ENCODE measurements at regions not wholly inside any gene's neighbourhood (a gene's known extent, or its start where the extent isn't known, plus 50 kb on each side); places are given as distances from the start of the nearest gene placed in this dataset.

DNA sequence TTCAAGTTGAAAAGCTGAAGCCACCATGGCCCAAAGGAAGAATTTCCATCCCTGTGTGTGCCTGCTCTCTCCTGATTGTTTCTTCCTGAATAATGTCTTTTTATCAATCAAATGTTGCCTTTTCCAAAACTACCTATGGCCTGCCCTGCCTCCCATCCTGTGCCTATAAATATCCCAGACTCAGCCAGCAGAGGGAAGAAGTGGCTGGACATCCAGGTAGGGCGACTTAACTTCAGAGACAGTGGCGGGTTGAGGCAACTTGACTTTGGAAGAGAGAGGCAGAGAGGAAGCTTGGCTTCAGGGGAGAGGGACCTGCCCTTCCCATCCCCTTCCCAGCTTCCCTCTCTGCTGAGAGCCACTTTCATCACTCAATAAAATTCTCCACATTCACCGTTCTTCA is 133.0 kb downstream of the LCA5 start:
- Histone ChIP-seq H3K9me2 (replicated peaks; ENCODE audit: low read depth, low read length) (no peaks in the 10 kb centered on the region), H3K36me3 (ENCODE audit: insufficient read depth, low read length) (no peaks in the 10 kb centered on the region), H3K9me3 (ENCODE audit: insufficient read depth, low read depth, low read length) (no peaks in the 10 kb centered on the region), H3K27me3 (ENCODE audit: insufficient read depth, low read length, poor library complexity, severe bottlenecking) (no peaks in the 10 kb centered on the region), H3K79me2 (ENCODE audit: insufficient read depth, low read length) (no peaks in the 10 kb centered on the region), H3F3A (ENCODE audit: low read depth) (no peaks in the 10 kb centered on the region), H4K20me1 (ENCODE audit: insufficient read depth, low read length, poor library complexity, severe bottlenecking) (no peaks in the 10 kb centered on the region), H3K4me2 (ENCODE audit: low read depth, low read length, poor library complexity, severe bottlenecking) (no peak overlapping the region), H3K4me3 (ENCODE audit: low read length, poor library complexity, severe bottlenecking) (no peak overlapping the region), H3K9ac (ENCODE audit: low read depth, low read length, poor library complexity, severe bottlenecking) (no peak overlapping the region), H2AFZ (ENCODE audit: low read length) (no peak overlapping the region), H3K4me1 (ENCODE audit: insufficient read depth, low read length, poor library complexity, severe bottlenecking) (no peaks in the 10 kb centered on the region)
- TF ChIP-seq, protein P1, sequence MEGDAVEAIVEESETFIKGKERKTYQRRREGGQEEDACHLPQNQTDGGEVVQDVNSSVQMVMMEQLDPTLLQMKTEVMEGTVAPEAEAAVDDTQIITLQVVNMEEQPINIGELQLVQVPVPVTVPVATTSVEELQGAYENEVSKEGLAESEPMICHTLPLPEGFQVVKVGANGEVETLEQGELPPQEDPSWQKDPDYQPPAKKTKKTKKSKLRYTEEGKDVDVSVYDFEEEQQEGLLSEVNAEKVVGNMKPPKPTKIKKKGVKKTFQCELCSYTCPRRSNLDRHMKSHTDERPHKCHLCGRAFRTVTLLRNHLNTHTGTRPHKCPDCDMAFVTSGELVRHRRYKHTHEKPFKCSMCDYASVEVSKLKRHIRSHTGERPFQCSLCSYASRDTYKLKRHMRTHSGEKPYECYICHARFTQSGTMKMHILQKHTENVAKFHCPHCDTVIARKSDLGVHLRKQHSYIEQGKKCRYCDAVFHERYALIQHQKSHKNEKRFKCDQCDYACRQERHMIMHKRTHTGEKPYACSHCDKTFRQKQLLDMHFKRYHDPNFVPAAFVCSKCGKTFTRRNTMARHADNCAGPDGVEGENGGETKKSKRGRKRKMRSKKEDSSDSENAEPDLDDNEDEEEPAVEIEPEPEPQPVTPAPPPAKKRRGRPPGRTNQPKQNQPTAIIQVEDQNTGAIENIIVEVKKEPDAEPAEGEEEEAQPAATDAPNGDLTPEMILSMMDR (conservative IDR thresholded peaks at IDR 0.05; ENCODE audit: low read length) = no peak
- TF ChIP-seq EZH2phosphoT487 (IDR thresholded peaks at IDR 0.05; ENCODE audit: borderline replicate concordance) = no peak

DNA sequence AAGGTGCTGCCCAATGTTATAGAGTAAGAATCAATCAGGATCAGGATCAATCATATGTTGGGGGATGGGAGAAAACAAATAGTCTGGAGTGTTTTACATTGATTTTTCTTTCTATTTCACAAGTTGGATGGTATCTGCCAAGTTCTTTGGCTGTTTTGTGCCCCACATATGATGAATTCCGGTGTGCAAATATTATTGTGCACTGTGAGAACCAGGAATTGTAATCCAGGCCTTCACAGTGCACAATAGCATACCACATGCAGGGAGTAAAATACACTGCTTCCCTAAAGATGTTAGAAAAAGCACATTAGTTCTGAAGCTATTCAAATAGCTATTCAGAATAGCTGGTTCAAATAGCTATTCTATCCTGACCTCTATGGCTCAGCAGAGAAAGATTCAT is 133.7 kb downstream of the LCA5 start:
- Histone ChIP-seq H3K79me2 (ENCODE audit: insufficient read depth, low read length) (no peaks in the 10 kb centered on the region), H3K36me3 (ENCODE audit: insufficient read depth, low read length) (no peaks in the 10 kb centered on the region), H3K4me1 (ENCODE audit: insufficient read depth, low read length, poor library complexity, severe bottlenecking) (no peaks in the 10 kb centered on the region), H3K9me2 (replicated peaks; ENCODE audit: low read depth, low read length) (no peaks in the 10 kb centered on the region), H3F3A (ENCODE audit: low read depth) (no peaks in the 10 kb centered on the region), H3K4me3 (ENCODE audit: low read length, poor library complexity, severe bottlenecking) (no peak overlapping the region), H3K9ac (ENCODE audit: low read depth, low read length, poor library complexity, severe bottlenecking) (no peak overlapping the region), H3K27me3 (ENCODE audit: insufficient read depth, low read length, poor library complexity, severe bottlenecking) (no peaks in the 10 kb centered on the region), H2AFZ (ENCODE audit: low read length) (no peak overlapping the region), H3K4me2 (ENCODE audit: low read depth, low read length, poor library complexity, severe bottlenecking) (no peak overlapping the region), H4K20me1 (ENCODE audit: insufficient read depth, low read length, poor library complexity, severe bottlenecking) (no peaks in the 10 kb centered on the region), H3K9me3 (ENCODE audit: insufficient read depth, low read depth, low read length) (peaks cover under 1% of the 10 kb centered on the region; the same call in 1 of the 2 replicates)
- no peak for TF ChIP-seq EZH2phosphoT487 (IDR thresholded peaks at IDR 0.05; ENCODE audit: borderline replicate concordance)
- TF ChIP-seq, protein P1 (conservative IDR thresholded peaks at IDR 0.05; ENCODE audit: low read length) = no peak

DNA sequence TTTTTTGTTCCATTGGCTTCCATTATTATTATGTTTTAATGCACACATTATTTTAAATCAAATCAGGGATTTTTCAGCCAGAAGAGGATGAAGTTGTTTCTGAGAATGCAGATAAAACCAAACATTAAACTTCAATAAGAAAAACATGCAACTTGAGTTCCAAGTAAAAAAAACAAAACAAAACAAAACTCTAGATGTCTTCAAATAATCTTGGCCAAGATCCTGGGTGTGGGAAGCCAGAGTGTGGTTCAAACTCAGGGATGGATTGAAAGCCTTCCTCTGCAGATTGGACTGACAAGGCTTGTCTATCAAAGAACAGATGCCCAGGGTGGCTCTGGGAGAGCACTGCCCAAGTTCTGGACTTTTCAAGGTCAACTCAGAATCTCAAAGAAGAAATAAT is 134.1 kb downstream of the LCA5 start:
- H3K9me3 ChIP-seq (ENCODE audit: insufficient read depth, low read depth, low read length) = peaks cover 3% of the 10 kb centered on the region; the same call in 1 of the 2 replicates
- H3K4me1 ChIP-seq (ENCODE audit: insufficient read depth, low read length, poor library complexity, severe bottlenecking) = no peaks in the 10 kb centered on the region
- no peak overlapping the region for H2AFZ ChIP-seq (ENCODE audit: low read length)
- no peak for TF ChIP-seq EZH2phosphoT487 (IDR thresholded peaks at IDR 0.05; ENCODE audit: borderline replicate concordance)
- TF ChIP-seq, protein P1 (conservative IDR thresholded peaks at IDR 0.05; ENCODE audit: low read length) = no peak
- no peaks in the 10 kb centered on the region for H3K9me2 ChIP-seq (replicated peaks; ENCODE audit: low read depth, low read length)
- H3K4me3 ChIP-seq (ENCODE audit: low read length, poor library complexity, severe bottlenecking) = no peak overlapping the region
- H3K27me3 ChIP-seq (ENCODE audit: insufficient read depth, low read length, poor library complexity, severe bottlenecking) = no peaks in the 10 kb centered on the region
- no peaks in the 10 kb centered on the region for H4K20me1 ChIP-seq (ENCODE audit: insufficient read depth, low read length, poor library complexity, severe bottlenecking)
- H3K4me2 ChIP-seq (ENCODE audit: low read depth, low read length, poor library complexity, severe bottlenecking) = no peak overlapping the region
- H3K9ac ChIP-seq (ENCODE audit: low read depth, low read length, poor library complexity, severe bottlenecking) = no peak overlapping the region
- H3K36me3 ChIP-seq (ENCODE audit: insufficient read depth, low read length) = no peaks in the 10 kb centered on the region
- H3F3A ChIP-seq (ENCODE audit: low read depth) = no peaks in the 10 kb centered on the region
- no peaks in the 10 kb centered on the region for H3K79me2 ChIP-seq (ENCODE audit: insufficient read depth, low read length)
